ENCODE measurements at regions not wholly inside any gene's neighbourhood (a gene's known extent, or its start where the extent isn't known, plus 50 kb on each side); places are given as distances from the start of the nearest gene placed in this dataset.

GRCh38 chr12:24708718-24709117, 240.2 kb downstream of the BCAT1 start:
- Histone ChIP-seq H3K36me3 (ENCODE audit: insufficient read depth, low read length) (no peaks in the 10 kb centered on the region), H3K9me3 (ENCODE audit: control insufficient read depth, insufficient read depth, low read length) (no peaks in the 10 kb centered on the region), H3K4me1 (ENCODE audit: insufficient read depth, low read length) (no peaks in the 10 kb centered on the region), H3K9ac (ENCODE audit: low read depth, low read length) (no peak overlapping the region)

GRCh38 chr12:24708043-24708442, 240.9 kb downstream of the BCAT1 start:
- Histone ChIP-seq H3K9ac (ENCODE audit: low read depth, low read length) (no peak overlapping the region), H3K36me3 (ENCODE audit: insufficient read depth, low read length) (no peaks in the 10 kb centered on the region), H3K9me3 (ENCODE audit: control insufficient read depth, insufficient read depth, low read length) (no peaks in the 10 kb centered on the region), H3K4me1 (ENCODE audit: insufficient read depth, low read length) (no peaks in the 10 kb centered on the region)

- no peaks in the 10 kb centered on the region for H3K4me1 ChIP-seq (ENCODE audit: insufficient read depth, low read length)
- no peak overlapping the region for H3K9ac ChIP-seq (ENCODE audit: low read depth, low read length)
- no peaks in the 10 kb centered on the region for H3K36me3 ChIP-seq (ENCODE audit: insufficient read depth, low read length)
- no peaks in the 10 kb centered on the region for H3K9me3 ChIP-seq (ENCODE audit: control insufficient read depth, insufficient read depth, low read length)
Observed at GRCh38 chr12:24707334-24707733, 241.6 kb downstream of the BCAT1 start.

- Histone ChIP-seq H3K36me3 (ENCODE audit: insufficient read depth, low read length) (no peaks in the 10 kb centered on the region), H3K4me1 (ENCODE audit: insufficient read depth, low read length) (no peaks in the 10 kb centered on the region), H3K9ac (ENCODE audit: low read depth, low read length) (no peak overlapping the region), H3K9me3 (ENCODE audit: control insufficient read depth, insufficient read depth, low read length) (no peaks in the 10 kb centered on the region)
Observed at GRCh38 chr12:24705741-24706358, 243.1 kb downstream of the BCAT1 start.

- Histone ChIP-seq H3K4me1 (ENCODE audit: insufficient read depth, low read length) (no peaks in the 10 kb centered on the region), H3K36me3 (ENCODE audit: insufficient read depth, low read length) (no peaks in the 10 kb centered on the region), H3K9ac (ENCODE audit: low read depth, low read length) (no peak overlapping the region)
Observed at GRCh38 chr12:24705216-24705615, 243.7 kb downstream of the BCAT1 start.

GRCh38 chr12:24701343-24701742, 247.6 kb downstream of the BCAT1 start:
- Histone ChIP-seq H3K9ac (ENCODE audit: low read depth, low read length) (no peak overlapping the region), H3K4me1 (ENCODE audit: insufficient read depth, low read length) (no peaks in the 10 kb centered on the region)

More at GRCh38 chr12:24705216-24705615, 243.7 kb downstream of the BCAT1 start:
- H3K9me3 ChIP-seq (ENCODE audit: control insufficient read depth, insufficient read depth, low read length) = no peaks in the 10 kb centered on the region

GRCh38 chr12:24698972-24699371, 249.9 kb downstream of the BCAT1 start:
- Histone ChIP-seq H3K4me1 (ENCODE audit: insufficient read depth, low read length) (no peaks in the 10 kb centered on the region), H3K9ac (ENCODE audit: low read depth, low read length) (no peak overlapping the region), H3K9me3 (ENCODE audit: control insufficient read depth, insufficient read depth, low read length) (no peaks in the 10 kb centered on the region), H3K36me3 (ENCODE audit: insufficient read depth, low read length) (no peaks in the 10 kb centered on the region)

More at GRCh38 chr12:24701343-24701742, 247.6 kb downstream of the BCAT1 start:
- Histone ChIP-seq H3K9me3 (ENCODE audit: control insufficient read depth, insufficient read depth, low read length) (no peaks in the 10 kb centered on the region), H3K36me3 (ENCODE audit: insufficient read depth, low read length) (no peaks in the 10 kb centered on the region)

GRCh38 chr12:24697769-24698168, 251.1 kb downstream of the BCAT1 start:
- Histone ChIP-seq H3K9ac (ENCODE audit: low read depth, low read length) (no peak overlapping the region), H3K36me3 (ENCODE audit: insufficient read depth, low read length) (no peaks in the 10 kb centered on the region), H3K4me1 (ENCODE audit: insufficient read depth, low read length) (no peaks in the 10 kb centered on the region), H3K9me3 (ENCODE audit: control insufficient read depth, insufficient read depth, low read length) (no peaks in the 10 kb centered on the region)

- H3K9me3 ChIP-seq (ENCODE audit: control insufficient read depth, insufficient read depth, low read length) = no peaks in the 10 kb centered on the region
- no peaks in the 10 kb centered on the region for H3K36me3 ChIP-seq (ENCODE audit: insufficient read depth, low read length)
- no peak overlapping the region for H3K9ac ChIP-seq (ENCODE audit: low read depth, low read length)
- no peaks in the 10 kb centered on the region for H3K4me1 ChIP-seq (ENCODE audit: insufficient read depth, low read length)
Observed at GRCh38 chr12:24697295-24697694, 251.6 kb downstream of the BCAT1 start.

- no peak overlapping the region for H3K9ac ChIP-seq (ENCODE audit: low read depth, low read length)
Observed at GRCh38 chr12:24696800-24697199, 252.1 kb downstream of the BCAT1 start.

GRCh38 chr12:24695657-24696329, 253.1 kb downstream of the BCAT1 start:
- no peaks in the 10 kb centered on the region for H3K4me1 ChIP-seq (ENCODE audit: insufficient read depth, low read length)
- H3K9ac ChIP-seq (ENCODE audit: low read depth, low read length) = no peak overlapping the region
- no peaks in the 10 kb centered on the region for H3K36me3 ChIP-seq (ENCODE audit: insufficient read depth, low read length)
- H3K9me3 ChIP-seq (ENCODE audit: control insufficient read depth, insufficient read depth, low read length) = no peaks in the 10 kb centered on the region

More at GRCh38 chr12:24696800-24697199, 252.1 kb downstream of the BCAT1 start:
- Histone ChIP-seq H3K9me3 (ENCODE audit: control insufficient read depth, insufficient read depth, low read length) (no peaks in the 10 kb centered on the region), H3K36me3 (ENCODE audit: insufficient read depth, low read length) (no peaks in the 10 kb centered on the region), H3K4me1 (ENCODE audit: insufficient read depth, low read length) (no peaks in the 10 kb centered on the region)

GRCh38 chr12:24695103-24695502, 253.8 kb downstream of the BCAT1 start:
- H3K9me3 ChIP-seq (ENCODE audit: control insufficient read depth, insufficient read depth, low read length) = no peaks in the 10 kb centered on the region
- H3K36me3 ChIP-seq (ENCODE audit: insufficient read depth, low read length) = no peaks in the 10 kb centered on the region
- H3K4me1 ChIP-seq (ENCODE audit: insufficient read depth, low read length) = no peaks in the 10 kb centered on the region
- H3K9ac ChIP-seq (ENCODE audit: low read depth, low read length) = no peak overlapping the region

GRCh38 chr12:24688601-24689000, 260.3 kb downstream of the BCAT1 start:
- H3K4me1 ChIP-seq (ENCODE audit: insufficient read depth, low read length) = peaks cover 6% of the 10 kb centered on the region; the same call in 1 of the 2 replicates
- no peak overlapping the region for H3K9ac ChIP-seq (ENCODE audit: low read depth, low read length)
- H3K36me3 ChIP-seq (ENCODE audit: insufficient read depth, low read length) = no peaks in the 10 kb centered on the region
- H3K9me3 ChIP-seq (ENCODE audit: control insufficient read depth, insufficient read depth, low read length) = no peaks in the 10 kb centered on the region

- 0 out of 2 replicates have a peak, but pooled peaks cover 6% of the 10 kb centered on the region for H3K4me1 ChIP-seq (ENCODE audit: insufficient read depth, low read length)
- H3K36me3 ChIP-seq (ENCODE audit: insufficient read depth, low read length) = no peaks in the 10 kb centered on the region
- no peaks in the 10 kb centered on the region for H3K9me3 ChIP-seq (ENCODE audit: control insufficient read depth, insufficient read depth, low read length)
- H3K9ac ChIP-seq (ENCODE audit: low read depth, low read length) = no peak overlapping the region
Observed at GRCh38 chr12:24681570-24681969, 267.3 kb downstream of the BCAT1 start.

GRCh38 chr12:24679126-24679525, 269.8 kb downstream of the BCAT1 start:
- Histone ChIP-seq H3K4me1 (ENCODE audit: insufficient read depth, low read length) (0 out of 2 replicates have a peak, but pooled peaks cover 6% of the 10 kb centered on the region), H3K9me3 (ENCODE audit: control insufficient read depth, insufficient read depth, low read length) (no peaks in the 10 kb centered on the region; the same call in 1 of the 2 replicates), H3K36me3 (ENCODE audit: insufficient read depth, low read length) (no peaks in the 10 kb centered on the region), H3K9ac (ENCODE audit: low read depth, low read length) (no peak overlapping the region)

Data from ES-I3 (cell line).